NCI-H524 treated with DMSO at 0.1 percent for 48 hours (cell line): ENCODE measurements at regions not wholly inside any gene's neighbourhood (a gene's known extent, or its start where the extent isn't known, plus 50 kb on each side); places are given as distances from the start of the nearest gene placed in this dataset.

Source experiments
- DNase-seq: peaks from one replicate; lab custom pipeline; 2025; lab: John Stamatoyannopoulos, UW

GRCh38 chr10:36301539-36301938 is 659.4 kb upstream of the FZD8 start:
- DNase-seq, result no peak

DNA sequence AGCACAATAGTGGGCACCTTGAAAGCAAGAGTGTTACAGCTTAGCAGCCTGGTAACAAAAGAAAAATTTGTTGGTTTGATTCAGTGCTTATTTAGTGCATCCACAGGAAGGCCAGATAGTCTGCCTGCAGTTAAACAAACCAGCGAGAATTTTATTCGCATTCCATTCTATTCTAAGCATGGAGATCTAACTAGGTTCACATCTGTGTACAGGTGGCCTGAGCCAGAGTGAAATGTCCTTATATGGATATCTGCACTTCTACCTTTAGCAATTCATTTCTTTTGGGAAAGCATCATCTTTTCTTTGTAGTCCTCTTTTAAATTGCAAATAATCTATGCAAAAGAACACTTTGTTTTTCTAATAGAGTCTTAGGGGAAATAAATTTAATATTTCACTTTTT is 659.0 kb upstream of the FZD8 start:
- DNase-seq, result no peak

DNA sequence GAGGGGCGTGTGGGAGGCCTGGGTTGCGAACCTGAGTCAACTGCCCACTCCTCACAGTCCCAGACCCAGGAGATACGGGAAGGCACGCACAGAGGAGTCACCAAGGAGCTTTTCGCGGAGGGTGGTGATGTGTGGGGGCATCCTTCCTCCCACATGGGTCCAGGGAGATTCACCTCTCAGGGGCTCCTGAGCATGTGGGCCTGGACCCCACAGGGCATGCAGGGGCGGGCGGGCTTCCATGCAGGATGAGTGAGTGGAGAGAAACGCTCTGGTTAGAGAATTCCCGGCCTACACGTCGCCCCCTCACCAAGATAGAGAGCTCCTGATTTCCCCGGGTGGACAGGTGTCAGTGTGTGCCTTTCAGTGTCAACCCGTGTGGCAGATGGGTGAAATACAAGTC is 641.7 kb upstream of the FZD8 start:
- no peak for DNase-seq

- no peak for DNase-seq
Observed at GRCh38 chr10:36281831-36282331, 639.8 kb upstream of the FZD8 start.

GRCh38 chr10:36280890-36281499 is 638.9 kb upstream of the FZD8 start:
- no peak for DNase-seq

DNA sequence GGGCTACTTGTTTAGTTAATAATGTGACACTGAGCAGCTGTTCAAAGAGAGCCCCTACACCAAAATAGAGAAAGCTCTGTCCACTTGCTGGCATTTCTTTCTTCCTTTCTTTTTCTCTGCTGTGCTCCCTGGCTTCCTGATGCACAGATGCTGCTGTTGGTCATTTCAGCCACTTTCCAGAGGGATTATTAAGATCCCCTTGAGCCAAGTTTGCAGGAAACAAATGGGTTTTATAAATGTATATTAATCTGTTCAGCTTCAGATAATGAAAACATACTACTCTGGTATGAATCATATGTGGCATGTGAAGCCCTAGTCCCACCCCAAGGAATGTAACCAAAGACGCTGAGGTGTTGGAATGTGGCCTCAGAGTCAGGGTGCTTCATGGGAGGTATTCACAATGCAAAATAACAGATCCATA is 638.2 kb upstream of the FZD8 start:
- DNase-seq, result no peak

- DNase-seq, result no peak
Observed at GRCh38 chr10:36278176-36278575, 636.1 kb upstream of the FZD8 start.

- DNase-seq, result no peak
Observed at GRCh38 chr10:36277459-36277858, 635.4 kb upstream of the FZD8 start.

- no peak for DNase-seq
Observed at GRCh38 chr10:36271627-36272340, 629.7 kb upstream of the FZD8 start.

DNA sequence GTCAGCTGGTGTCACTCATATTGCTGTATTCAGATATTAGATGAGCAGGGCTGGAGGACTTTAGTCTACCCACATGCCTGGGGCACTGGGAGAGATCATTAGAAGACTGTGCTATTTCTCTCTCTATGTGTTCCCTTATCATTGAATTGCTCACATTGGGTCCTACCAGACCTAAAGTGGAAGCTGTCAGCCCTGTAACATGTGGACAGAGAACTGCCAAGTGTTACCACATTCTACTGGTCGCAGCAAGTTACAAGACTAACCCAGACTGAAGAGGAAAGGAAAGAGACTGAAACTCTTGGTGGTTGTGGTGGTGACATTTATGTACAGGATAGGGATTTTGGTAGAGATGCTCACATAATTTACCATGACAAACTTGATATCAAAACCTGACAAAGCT is 627.1 kb upstream of the FZD8 start:
- DNase-seq, result no peak

DNA sequence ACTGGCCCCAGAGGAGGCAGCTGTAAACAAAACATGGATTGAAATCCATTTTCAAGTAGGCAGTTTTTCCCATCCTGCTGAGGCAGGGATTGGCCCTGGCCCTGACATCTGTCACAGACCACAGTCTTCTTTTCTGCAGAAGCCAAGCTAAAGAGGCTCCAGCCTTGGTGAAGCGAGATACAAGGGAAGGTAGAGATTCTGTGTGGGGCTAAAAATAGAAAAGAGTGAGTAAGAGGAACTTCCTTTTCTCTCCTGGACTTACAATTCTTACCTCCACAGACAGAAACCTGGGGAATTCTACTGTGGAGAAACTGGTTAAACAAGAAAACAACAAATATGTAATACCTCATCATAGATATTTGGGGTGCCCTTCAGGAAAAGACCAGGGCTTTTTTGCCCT is 624.8 kb upstream of the FZD8 start:
- DNase-seq, result no peak

DNA sequence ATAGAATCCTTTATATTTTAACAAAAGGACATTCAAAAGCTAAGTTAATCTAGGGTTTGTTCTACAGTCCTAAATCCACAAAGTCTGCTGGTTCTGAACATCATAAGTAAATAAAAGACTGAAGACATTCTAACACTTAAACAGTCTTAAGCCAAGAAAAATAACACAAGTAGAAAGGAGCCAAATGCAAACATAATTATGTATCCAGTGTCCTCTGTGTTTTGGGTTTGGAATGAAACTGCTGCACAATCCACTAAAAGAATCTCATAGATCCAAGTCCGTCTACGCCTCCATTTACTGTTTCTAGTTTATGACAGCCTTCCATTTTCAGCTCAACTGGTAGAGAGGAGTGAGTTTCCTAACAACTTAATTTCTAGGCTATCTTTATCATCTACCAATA is 623.6 kb upstream of the FZD8 start:
- DNase-seq, result no peak

DNA sequence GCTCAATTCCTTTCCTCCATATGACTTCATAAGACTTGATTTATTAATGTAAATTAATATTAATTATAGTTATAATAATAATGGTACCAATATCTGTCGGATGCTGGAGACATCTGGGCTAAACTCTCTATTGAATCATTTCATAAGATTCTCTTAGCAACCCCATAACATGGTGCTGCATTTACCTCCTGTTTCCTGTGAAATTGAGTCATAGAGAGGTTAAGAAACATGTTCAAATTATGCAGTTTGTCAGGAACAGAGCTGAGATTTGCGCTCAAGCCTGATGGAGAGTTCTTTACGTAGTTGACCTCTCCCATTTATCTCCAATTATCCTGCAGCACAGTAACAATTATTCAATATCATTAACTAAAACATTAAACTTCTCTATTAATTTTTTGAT is 621.8 kb upstream of the FZD8 start:
- no peak for DNase-seq

- no peak for DNase-seq
Observed at GRCh38 chr10:36256948-36257356, 614.9 kb upstream of the FZD8 start.

- DNase-seq, result no peak
Observed at GRCh38 chr10:36256166-36256565, 614.1 kb upstream of the FZD8 start.

GRCh38 chr10:36254199-36254598 is 612.1 kb upstream of the FZD8 start:
- DNase-seq, result no peak

- no peak for DNase-seq
Observed at GRCh38 chr10:36253731-36254130, 611.6 kb upstream of the FZD8 start.

DNA sequence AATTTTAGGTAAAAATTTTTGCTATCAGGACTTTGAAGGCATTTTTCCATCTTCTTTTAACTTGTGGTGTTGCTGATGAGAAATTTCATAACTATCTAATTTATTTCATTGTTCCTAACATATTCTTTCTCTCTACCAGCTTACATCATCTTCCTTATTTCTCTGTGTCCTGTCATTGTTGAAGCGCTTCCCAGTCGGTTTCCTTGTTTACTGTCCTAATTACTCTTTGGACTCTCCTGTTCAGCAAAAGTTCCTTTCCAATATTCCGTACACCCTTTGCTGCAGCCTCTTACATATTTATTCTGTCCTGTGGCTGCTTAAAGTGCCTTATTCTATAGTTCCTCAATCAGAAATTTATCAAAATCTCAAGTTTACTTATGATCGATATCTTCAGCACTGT is 609.0 kb upstream of the FZD8 start:
- DNase-seq, result no peak

DNA sequence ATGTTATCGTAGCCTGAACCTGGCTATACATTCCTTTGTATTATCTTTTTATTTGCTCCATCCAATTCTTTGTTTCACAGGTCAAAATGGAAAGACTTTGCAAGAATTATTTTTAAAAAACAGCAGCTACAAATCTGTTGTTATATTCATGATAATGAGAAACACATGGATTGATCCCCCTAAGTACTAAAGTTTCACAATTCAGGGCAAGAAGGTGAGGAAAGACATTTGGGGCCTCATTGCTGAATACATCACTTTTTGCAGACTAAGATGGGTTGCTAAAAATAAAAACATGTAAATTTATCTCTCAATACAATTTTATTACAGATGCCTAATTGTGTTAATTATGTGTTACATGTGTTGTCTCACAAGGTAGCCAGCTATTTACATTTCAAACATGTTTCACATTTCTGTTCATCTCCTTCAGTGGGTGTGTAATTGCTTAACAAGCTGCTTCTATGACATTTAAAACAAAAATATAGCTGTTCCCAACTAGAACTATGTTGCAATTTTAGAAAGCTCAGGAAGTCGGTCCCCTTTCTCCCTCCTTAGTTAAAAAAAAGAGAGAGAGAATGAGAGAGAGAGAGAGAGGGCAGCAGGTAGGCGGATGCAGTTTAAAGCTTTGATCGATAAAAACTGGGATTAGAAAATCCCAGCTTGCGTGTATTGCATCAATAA is 606.3 kb upstream of the FZD8 start:
- DNase-seq, result no peak

DNA sequence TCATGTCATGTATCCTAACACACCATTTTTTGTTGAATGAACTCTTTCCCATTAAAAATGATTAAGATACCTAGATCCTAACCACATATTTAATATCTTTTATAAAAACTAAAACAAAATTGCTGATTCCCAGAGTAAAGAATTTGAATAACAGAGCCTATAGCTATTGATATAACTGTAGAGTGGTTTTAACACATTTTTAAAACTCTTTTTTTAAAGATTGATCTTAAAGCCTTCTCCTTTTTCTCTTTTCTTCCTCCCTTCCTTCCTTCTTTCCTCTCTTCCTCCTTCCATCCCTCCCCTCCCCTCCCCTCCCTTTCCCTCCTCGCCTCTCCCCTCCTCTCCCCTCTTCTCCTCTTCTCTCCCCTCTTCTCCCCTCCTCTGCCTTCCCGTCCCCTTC is 605.4 kb upstream of the FZD8 start:
- DNase-seq, result no peak

DNA sequence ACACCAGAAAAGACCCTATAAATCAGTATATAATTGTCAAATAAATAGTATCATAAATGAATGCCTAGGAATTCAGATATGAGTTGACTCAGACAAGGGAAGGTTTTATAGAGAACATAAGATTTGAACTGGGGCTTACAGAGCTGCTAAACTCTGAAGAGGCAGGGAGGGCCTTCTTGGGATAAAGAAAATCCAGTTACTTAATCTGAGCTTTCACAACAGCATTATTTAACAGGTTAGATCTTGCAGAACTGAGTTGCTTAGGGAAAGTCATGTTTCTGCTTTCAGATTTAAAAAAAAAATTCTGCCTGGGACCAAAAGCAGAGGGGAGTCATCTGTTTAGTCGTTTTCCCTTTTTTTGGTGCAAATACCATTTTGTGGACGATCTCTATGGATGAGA is 594.8 kb upstream of the FZD8 start:
- DNase-seq, result no peak

DNA sequence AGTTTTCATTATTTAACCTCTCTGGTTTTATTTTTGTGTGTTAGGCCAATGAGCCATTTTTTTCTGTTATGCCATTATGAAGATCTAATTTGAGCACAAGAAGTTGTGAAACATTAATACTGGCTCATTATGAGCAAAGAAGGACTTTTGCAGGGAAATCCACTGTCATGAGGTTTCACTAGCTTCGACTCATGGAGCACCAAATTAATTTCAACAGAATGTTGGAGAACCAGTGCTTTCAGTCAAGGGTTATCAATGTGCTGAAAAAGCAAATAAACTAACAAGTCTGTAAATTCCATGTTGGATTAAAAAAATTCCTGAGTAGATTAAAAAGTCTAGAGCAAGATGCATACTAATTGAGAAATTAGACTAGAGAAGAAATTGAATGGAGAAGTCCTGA is 594.2 kb upstream of the FZD8 start:
- DNase-seq, result no peak

DNA sequence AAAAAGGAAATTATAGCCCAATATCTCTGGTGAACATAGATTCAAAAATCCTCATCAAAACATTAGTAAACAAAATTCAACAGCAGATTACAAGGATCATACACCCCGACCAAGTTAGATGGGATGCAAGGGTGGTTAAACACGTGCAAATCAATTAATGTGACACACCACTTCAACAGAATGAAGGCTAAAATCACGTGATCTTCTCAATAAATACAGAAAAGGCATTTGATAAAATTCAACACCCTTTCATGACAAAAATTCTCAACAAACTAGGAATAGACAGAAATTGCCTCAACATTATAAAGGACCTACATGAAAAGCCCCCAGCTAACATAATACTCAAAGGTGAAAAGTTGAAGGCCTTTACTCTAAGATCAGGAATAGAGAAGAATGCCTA is 590.8 kb upstream of the FZD8 start:
- no peak for DNase-seq
